ENCODE measurements at regions not wholly inside any gene's neighbourhood (a gene's known extent, or its start where the extent isn't known, plus 50 kb on each side); places are given as distances from the start of the nearest gene placed in this dataset.
"Not testable (repeated sequence)": the region's sequence is repeated elsewhere in the genome, so short reads cannot be mapped to it uniquely, and the experiment has no call there.

GRCh38 chr22:11037814-11038213 is 4490.2 kb upstream of the OR11H1 start:
- not testable (repeated sequence) for TF ChIP-seq CTCF (IDR thresholded peaks at IDR 0.05); EZH2 (IDR thresholded peaks at IDR 0.05; ENCODE audit: borderline replicate concordance, insufficient read depth, low read depth, low read length, poor library complexity, severe bottlenecking)
